Vagina (tissue), 2 donors: ENCODE measurements at regions not wholly inside any gene's neighbourhood (a gene's known extent, or its start where the extent isn't known, plus 50 kb on each side); places are given as distances from the start of the nearest gene placed in this dataset.
"Not testable (repeated sequence)": the region's sequence is repeated elsewhere in the genome, so short reads cannot be mapped to it uniquely, and the experiment has no call there.

Source experiments
- CTCF ChIP-seq, 3 experiments: fragments of 450-650 bp in 2 of 3; fragments of 200-600 bp in 1 of 3; sonication (generic) in 1 of 3; IDR thresholded peaks; one replicate each; pipeline ENCODE4 v1.5.1; 2017 to 2019; ENCODE audit warnings: antibody characterized with exemption in 3 of 3, mild to moderate bottlenecking in 2 of 3, moderate library complexity in 2 of 3
- POLR2AphosphoS5 ChIP-seq, 2 donors: sonication (generic); formaldehyde crosslinking; IDR thresholded peaks; one replicate each; pipeline ENCODE4 v1.9.0; 2017; ENCODE audit warnings: antibody characterized with exemption in 2 of 2, mild to moderate bottlenecking in 2 of 2, low read depth in 1 of 2; ENCODE audit not compliant: insufficient read depth in 1 of 2

- not testable (repeated sequence) for TF ChIP-seq CTCF (IDR thresholded peaks at IDR 0.05); POLR2AphosphoS5 (IDR thresholded peaks at IDR 0.05; ENCODE audit: insufficient read depth in 1 of 2, low read depth in 1 of 2)
These were observed 205.3 kb downstream of the ZNF716 start for GRCh38 chr7:57655156-57655871.
